Head of caudate nucleus (tissue), 42 donors: ENCODE measurements at regions not wholly inside any gene's neighbourhood (a gene's known extent, or its start where the extent isn't known, plus 50 kb on each side); places are given as distances from the start of the nearest gene placed in this dataset.

Experiments used
- DNase-seq, 42 donors: peaks; one replicate each; pipeline versions ENCODE4 v3.0.0 to v3.0.0-alpha.2; 2020 to 2021; ENCODE audit warnings: mixed read lengths in 7 of 42
- intact Hi-C: fragments of 100-400 bp; cut with DNase I; formaldehyde crosslinking; loops from one replicate; pipeline ENCODE4 v1.15.0; 2022

- DNase-seq: no peak
- intact Hi-C loops: no loop called here
These were observed 170.7 kb upstream of the PUDP start for GRCh38 chrX:7318661-7319060.

GRCh38 chrX:7318241-7318640 is 170.3 kb upstream of the PUDP start:
- intact Hi-C loops: no loop called here

GRCh38 chrX:7316887-7317286 is 168.9 kb upstream of the PUDP start:
- intact Hi-C loops: no loop called here
- no peak for DNase-seq

More at GRCh38 chrX:7318241-7318640, 170.3 kb upstream of the PUDP start:
- no peak for DNase-seq

GRCh38 chrX:7316280-7316679 is 168.3 kb upstream of the PUDP start:
- DNase-seq: no peak
- intact Hi-C loops: no loop called here

GRCh38 chrX:7314425-7314824 is 166.5 kb upstream of the PUDP start:
- intact Hi-C loops: no loop called here
- no peak for DNase-seq

- no peak for DNase-seq
These were observed 159.8 kb upstream of the PUDP start for GRCh38 chrX:7307720-7308119.

GRCh38 chrX:7294483-7294882 is 146.5 kb upstream of the PUDP start:
- intact Hi-C loops: no loop called here
- no peak for DNase-seq

More at GRCh38 chrX:7307720-7308119, 159.8 kb upstream of the PUDP start:
- intact Hi-C loops: no loop called here

GRCh38 chrX:7286168-7286837 is 138.3 kb upstream of the PUDP start:
- no peak for DNase-seq
- intact Hi-C loops: no loop called here

GRCh38 chrX:7285765-7286164 is 137.8 kb upstream of the PUDP start:
- no peak for DNase-seq
- intact Hi-C loops: no loop called here

GRCh38 chrX:7283741-7284140 is 135.8 kb upstream of the PUDP start:
- DNase-seq: no peak
- intact Hi-C loops: no loop called here

GRCh38 chrX:7280520-7280919 is 132.6 kb upstream of the PUDP start:
- intact Hi-C loops: no loop called here
- DNase-seq: no peak

GRCh38 chrX:7272346-7272745 is 124.4 kb upstream of the PUDP start:
- intact Hi-C loops: no loop called here
- no peak for DNase-seq

GRCh38 chrX:7270933-7271332 is 123.0 kb upstream of the PUDP start:
- DNase-seq: no peak
- intact Hi-C loops: no loop called here

GRCh38 chrX:7269991-7270390 is 122.0 kb upstream of the PUDP start:
- intact Hi-C loops: no loop called here
- DNase-seq: no peak

- intact Hi-C loops: no loop called here
- no peak for DNase-seq
These were observed 121.6 kb upstream of the PUDP start for GRCh38 chrX:7269589-7269988.

GRCh38 chrX:7266288-7266687 is 118.3 kb upstream of the PUDP start:
- intact Hi-C loops: no loop called here
- DNase-seq: no peak

GRCh38 chrX:7264399-7264798 is 116.4 kb upstream of the PUDP start:
- DNase-seq: no peak
- intact Hi-C loops: no loop called here

GRCh38 chrX:7263961-7264360 is 116.0 kb upstream of the PUDP start:
- DNase-seq: no peak
- intact Hi-C loops: no loop called here

GRCh38 chrX:7263330-7263729 is 115.4 kb upstream of the PUDP start:
- intact Hi-C loops: no loop called here
- no peak for DNase-seq

- intact Hi-C loops: no loop called here
These were observed 114.6 kb upstream of the PUDP start for GRCh38 chrX:7262551-7262950.

GRCh38 chrX:7261672-7262332 is 113.8 kb upstream of the PUDP start:
- DNase-seq: no peak
- intact Hi-C loops: no loop called here

More at GRCh38 chrX:7262551-7262950, 114.6 kb upstream of the PUDP start:
- DNase-seq: no peak
